Activated CD8-positive, alpha-beta memory T cell treated with anti-CD3 and anti-CD28 coated beads for 4 hours (primary cell): ENCODE measurements at regions not wholly inside any gene's neighbourhood (a gene's known extent, or its start where the extent isn't known, plus 50 kb on each side); places are given as distances from the start of the nearest gene placed in this dataset.

Experiments used
- DNase-seq, 2 donors: peaks; one replicate each; pipeline ENCODE4 v3.0.0-alpha.2; 2020; ENCODE audit warnings: low read depth in 2 of 2

- DNase-seq, result no peak
Measured at GRCh38 chr11:103662880-103663279, 373.6 kb upstream of the DDI1 start.

GRCh38 chr11:103668859-103669258 is 367.6 kb upstream of the DDI1 start:
- no peak for DNase-seq

DNA sequence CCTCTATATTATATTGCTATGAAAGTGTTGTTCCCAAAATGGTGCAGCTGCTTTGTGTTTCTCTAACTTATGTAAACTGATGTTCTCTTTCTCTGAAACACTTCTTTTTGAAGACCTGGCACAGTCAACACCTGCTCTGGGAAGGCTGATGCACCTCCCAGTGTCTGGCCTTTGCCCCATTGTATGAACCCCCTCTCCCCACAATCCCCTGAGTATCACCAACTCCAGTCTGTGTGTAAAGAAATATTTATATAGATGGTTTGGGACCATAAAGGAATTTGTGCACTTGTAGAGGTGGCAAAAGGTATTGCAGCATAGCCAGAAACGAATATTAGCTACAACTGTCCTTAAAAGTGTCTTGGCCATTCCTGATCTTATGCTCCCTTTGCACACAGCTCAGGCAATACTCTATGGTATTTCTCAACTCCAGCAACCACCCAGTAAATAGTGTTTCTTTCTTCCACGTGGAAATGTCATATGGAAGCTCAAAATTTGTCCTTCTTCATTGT is 365.2 kb upstream of the DDI1 start:
- DNase-seq, result no peak

GRCh38 chr11:103673773-103674172 is 362.7 kb upstream of the DDI1 start:
- DNase-seq, result no peak

- no peak for DNase-seq
Measured at GRCh38 chr11:103676413-103676812, 360.0 kb upstream of the DDI1 start.

DNA sequence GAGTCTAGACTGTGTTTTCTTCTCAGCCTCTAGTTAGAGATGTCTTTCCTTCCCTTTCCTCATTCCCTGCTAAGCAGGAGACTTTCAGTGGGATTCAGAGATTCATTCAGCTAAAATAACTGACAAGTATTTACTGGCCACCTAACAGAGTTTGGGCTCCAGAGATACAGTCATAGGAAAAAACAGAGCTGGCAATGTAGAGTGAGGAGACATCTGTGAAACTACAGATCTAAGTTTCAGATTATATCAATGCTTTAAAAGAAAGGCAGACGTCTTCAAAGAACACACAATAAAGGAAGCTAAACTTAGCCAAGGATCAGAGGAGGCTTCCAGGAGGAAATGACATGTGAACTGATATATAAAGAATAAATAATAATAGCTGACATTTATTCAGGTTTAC is 355.6 kb upstream of the DDI1 start:
- no peak for DNase-seq

DNA sequence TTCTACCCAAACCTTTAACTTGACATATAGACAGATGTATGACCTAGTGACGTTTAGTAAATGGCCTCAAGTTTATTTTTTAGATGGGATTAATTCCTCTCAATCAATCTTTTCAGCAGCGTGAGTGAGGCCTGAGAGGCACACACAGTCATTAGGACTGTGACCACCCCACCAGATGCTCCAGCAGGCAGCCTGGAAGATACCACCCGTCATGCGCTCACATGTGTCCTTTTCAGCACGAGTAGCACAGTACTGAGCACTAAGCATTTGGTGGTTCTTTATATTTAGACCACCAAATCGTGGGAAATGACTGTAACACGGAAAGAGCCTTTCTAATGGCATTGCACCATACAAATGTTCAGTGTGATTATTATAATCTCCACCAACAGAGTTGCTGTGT is 354.6 kb upstream of the DDI1 start:
- DNase-seq, result no peak

- DNase-seq, result peak in 1 of 2 donors; percentile 2
Measured at GRCh38 chr11:103682318-103683184, 353.9 kb upstream of the DDI1 start.

DNA sequence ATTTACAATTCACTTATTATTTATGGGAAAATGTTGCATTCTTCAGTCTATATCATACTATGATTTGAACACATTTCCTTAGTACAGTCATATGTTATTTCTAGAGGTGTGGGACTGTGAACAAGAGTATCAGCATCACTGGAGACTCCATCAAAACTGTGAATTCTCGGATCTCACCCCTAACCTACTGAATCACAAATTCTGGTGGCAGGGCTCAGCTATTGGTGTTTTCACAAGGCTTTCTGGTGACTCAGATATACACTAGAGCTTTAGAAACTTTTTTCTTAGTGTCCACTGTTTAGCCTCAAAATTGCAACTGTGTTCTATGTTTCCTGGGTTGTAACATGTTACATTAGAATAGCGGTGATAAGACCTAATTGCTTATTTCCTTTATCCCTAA is 352.9 kb upstream of the DDI1 start:
- DNase-seq, result no peak

DNA sequence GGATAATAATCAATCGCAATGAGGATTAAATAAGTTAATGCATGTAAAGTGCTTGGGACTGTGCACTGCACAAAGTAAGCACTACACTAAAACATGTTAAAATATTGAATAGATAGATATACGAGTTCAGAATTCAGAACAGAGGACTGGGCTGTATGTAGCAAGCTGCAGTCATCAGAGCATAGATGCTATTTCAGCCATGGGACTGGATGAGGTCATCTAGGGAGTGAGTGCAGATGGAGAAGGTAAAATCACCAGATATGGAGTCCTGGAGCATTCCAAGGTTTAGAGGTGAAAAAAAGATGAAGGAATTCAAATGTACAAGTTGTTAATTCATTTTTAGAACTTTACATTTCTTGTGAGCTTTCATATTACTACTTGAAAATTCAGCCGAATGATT is 347.5 kb upstream of the DDI1 start:
- DNase-seq, result no peak

- no peak for DNase-seq
Measured at GRCh38 chr11:103690356-103690755, 346.1 kb upstream of the DDI1 start.

DNA sequence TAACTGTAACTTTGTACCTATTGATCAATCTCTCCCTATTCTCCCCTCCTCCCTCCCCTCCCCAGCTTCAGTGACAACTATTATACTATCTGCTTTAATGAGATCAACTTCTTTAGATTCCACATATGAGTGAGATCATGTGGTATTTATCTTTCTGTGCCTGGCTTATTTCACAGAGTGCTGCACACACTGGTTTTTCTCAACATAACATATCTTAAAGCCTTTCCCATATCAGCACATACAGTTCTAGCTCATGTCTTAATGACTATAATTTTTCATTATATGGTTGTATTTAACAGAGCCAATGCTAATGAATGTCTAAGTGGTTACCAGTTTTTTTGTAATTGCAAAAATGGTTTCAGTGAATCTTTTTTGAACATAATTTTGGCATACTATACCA is 340.3 kb upstream of the DDI1 start:
- DNase-seq, result no peak

DNA sequence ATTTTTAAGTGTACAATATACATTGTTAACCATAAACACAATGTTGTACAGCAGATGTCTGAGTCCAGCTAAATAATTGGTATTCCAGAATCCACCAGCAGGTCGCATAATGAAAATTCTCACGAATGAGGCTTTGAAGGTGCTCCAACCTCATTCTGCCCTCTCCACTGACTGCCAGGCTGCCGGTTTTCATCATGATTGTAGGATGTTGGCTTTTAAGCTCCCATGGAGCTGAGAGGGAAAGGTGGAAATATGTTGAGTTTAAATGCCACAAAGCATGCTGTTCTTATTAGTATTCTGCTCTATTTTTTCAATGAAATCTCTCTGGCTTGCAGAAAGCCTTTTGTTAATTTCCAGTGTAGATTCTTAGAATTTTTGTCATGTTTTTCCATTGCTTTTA is 337.2 kb upstream of the DDI1 start:
- no peak for DNase-seq

- no peak for DNase-seq
Measured at GRCh38 chr11:103699656-103700055, 336.8 kb upstream of the DDI1 start.

DNA sequence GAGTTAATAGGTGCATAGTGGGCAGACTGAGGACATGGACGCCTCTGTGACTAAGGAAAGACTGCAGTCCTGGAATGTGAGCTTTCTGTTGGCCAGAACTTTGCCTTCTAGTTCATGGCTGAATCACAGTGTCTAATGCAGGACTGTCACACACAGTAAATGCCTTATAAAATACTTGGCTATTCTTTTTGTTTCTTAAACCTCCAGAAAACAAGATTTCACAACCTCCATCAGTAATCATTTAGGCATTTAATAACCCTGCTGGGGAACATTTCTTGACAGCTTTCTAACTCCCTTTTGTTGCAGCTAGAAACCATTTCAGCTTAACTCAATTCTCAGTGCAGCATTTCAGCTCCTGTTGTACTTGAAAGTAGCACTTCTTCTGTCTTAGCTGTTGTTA is 335.8 kb upstream of the DDI1 start:
- DNase-seq, result no peak

DNA sequence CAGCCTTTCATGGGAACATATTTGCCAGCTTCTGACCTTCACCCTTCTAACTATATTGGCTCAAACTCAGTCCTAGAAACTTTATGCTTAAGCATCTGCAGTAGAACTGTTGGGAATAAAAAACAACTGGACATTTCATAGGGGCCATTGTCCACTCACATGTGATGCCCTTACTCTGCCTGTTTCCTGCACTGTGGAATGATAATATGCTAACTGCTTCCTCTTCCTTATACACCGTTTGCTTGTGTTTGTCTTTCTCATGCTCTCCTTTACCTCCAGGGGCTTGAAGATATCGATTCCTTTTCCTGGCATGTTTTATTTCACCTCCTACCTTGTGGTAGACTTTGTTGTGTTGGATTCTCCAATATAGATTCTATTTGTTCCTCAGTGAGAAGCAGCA is 333.0 kb upstream of the DDI1 start:
- no peak for DNase-seq

GRCh38 chr11:103703954-103704353 is 332.5 kb upstream of the DDI1 start:
- DNase-seq, result no peak

DNA sequence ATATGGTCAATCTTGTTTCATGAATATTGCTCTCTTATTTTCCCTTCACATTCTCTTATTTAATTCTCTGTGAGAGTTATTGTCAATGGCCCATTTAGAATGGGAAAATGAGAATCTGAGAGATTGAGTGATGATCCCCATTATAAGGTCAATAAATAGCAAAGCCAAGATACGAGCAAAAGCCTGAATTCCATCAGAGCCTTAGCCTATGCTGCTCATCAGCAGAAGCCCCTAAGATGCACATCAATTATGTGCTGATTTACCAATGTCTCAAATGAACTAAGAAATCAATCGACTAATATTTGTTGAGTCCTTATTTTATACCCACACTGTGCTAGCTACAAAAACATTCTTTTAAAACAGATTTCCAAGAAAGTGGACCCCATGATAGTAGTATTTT is 330.8 kb upstream of the DDI1 start:
- DNase-seq, result no peak

GRCh38 chr11:103709371-103709770 is 327.1 kb upstream of the DDI1 start:
- no peak for DNase-seq

- DNase-seq, result no peak
Measured at GRCh38 chr11:103714246-103714645, 322.2 kb upstream of the DDI1 start.

GRCh38 chr11:103716363-103716762 is 320.1 kb upstream of the DDI1 start:
- no peak for DNase-seq

GRCh38 chr11:103727262-103727661 is 309.2 kb upstream of the DDI1 start:
- no peak for DNase-seq

DNA sequence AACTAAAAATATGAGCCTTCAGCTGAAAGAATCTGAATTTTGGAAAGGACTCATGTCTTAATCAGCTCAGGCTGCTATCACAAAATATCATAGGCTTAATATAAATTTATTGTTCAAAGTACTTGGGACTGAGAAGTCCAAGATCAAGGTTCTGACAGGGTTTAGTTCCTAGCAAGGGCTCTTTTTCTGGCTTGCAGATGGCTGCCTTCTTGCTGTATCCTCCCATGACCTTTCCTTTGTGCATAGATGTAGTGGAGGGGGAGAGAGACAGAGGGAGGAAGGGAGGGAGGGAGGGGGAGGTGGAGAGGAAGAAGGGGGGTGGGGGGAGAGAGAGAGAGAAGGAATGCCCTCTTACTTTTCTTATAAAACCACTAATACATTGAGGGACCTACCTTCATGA is 306.8 kb upstream of the DDI1 start:
- no peak for DNase-seq
